Mucosa of stomach (tissue), 1 donor: ENCODE measurements at regions not wholly inside any gene's neighbourhood (a gene's known extent, or its start where the extent isn't known, plus 50 kb on each side); places are given as distances from the start of the nearest gene placed in this dataset.
"Not testable (repeated sequence)": the region's sequence is repeated elsewhere in the genome, so short reads cannot be mapped to it uniquely, and the experiment has no call there.

ENCODE experiments used
- H3K27me3 ChIP-seq: one replicate; pipeline ENCODE4 v1.7.0; 2013; ENCODE audit warnings: mild to moderate bottlenecking, low read length; ENCODE audit not compliant: control insufficient read depth, insufficient read depth
- H3K36me3 ChIP-seq: one replicate; pipeline ENCODE4 v1.7.0; 2013; ENCODE audit warnings: low read length; ENCODE audit not compliant: control insufficient read depth, insufficient read depth
- H3K4me1 ChIP-seq: one replicate; pipeline ENCODE4 v1.7.0; 2013; ENCODE audit warnings: mild to moderate bottlenecking, low read length; ENCODE audit not compliant: control insufficient read depth, insufficient read depth
- H3K4me3 ChIP-seq: one replicate; pipeline ENCODE4 v1.7.0; 2013; ENCODE audit warnings: low read length
- H3K9ac ChIP-seq: one replicate; pipeline ENCODE4 v1.7.0; 2013; ENCODE audit warnings: mild to moderate bottlenecking, low read length, moderate library complexity
- H3K9me3 ChIP-seq: one replicate; pipeline ENCODE4 v1.7.0; 2013; ENCODE audit warnings: mild to moderate bottlenecking, low read length, moderate library complexity; ENCODE audit not compliant: control insufficient read depth
- donor health status: Pancreatic carcinoma.

DNA sequence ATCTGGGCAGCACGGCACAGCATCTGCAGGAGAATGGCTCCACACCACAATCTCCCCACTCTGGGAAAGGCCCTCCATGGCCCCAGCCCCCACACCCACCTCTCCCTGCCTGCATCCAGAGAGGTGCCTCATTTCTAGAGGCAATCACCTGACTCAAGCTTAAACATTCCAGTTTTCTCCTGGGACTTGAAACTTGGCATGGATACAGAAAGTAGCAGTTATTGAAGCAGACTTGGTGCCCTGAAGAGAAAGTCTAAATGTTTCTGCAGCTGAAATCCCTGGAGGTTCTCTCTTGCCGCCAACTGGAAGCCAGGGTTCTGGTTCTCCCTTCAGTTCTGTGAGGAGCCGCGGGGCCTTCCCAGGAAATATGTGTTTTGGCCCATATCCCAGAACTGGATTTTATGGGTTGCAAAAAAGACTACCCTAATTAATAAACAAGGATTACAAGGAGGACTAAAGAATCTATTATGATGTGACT, 122.8 kb downstream of the SKIDA1 start:
- H3K27me3 ChIP-seq, result no peaks in the 10 kb centered on the region
- H3K9ac ChIP-seq, result no peak overlapping the region
- H3K36me3 ChIP-seq, result no peaks in the 10 kb centered on the region
- no peaks in the 10 kb centered on the region for H3K4me1 ChIP-seq
- no peak overlapping the region for H3K4me3 ChIP-seq
- H3K9me3 ChIP-seq, result no peaks in the 10 kb centered on the region

DNA sequence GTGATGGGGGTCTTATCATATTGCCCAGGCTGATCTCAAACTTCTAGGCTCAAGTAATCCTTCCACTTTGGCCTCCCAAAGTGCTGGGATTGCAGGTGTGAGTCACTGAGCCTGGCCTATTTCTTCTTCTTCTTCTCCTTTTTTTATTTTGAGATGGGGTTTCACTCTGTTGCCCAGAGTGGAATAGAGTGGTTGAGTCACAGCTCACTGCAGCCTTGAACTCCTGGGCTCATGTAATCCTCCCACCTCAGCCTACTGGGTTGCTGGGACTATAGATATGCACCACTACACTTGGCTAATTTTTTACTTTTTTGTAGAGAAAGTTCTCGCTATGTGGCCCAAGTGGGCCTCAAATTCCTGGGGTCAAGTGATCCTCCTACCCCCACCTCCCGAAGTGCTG, 124.3 kb downstream of the SKIDA1 start:
- Histone ChIP-seq H3K9me3 (no peaks in the 10 kb centered on the region), H3K36me3 (no peaks in the 10 kb centered on the region), H3K9ac (no peak overlapping the region), H3K4me3 (no peak overlapping the region), H3K27me3 (no peaks in the 10 kb centered on the region), H3K4me1 (no peaks in the 10 kb centered on the region)

DNA sequence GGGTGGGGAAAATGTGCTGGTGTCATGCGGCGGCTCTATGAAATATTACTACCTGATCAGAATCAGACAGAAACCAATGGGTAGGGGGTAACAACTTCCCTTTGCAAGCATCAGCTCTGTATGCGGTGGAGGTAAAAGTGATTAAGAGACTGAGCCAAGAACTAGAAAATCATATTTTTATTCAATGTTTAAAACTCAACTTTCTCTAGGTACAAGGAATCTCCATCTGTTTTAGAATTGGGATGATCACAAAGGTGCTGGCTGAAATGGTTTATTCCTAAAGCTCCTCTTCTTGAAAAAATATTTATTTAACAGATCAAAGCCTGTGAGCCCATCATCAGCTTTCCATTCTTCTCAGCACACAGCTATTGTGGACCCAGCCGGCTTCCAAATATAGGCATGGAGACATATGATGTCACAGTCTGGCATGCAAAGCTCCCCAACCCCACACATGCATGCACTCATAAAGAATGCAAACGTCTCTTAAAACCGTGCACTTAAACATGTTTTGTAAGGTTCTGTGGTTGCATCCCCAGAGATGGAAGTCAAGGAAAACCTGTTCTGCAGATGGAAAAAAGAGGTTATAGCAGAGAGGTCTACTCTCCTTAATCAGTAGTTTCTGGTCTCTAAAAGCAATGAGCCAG, 126.0 kb downstream of the SKIDA1 start:
- H3K9me3 ChIP-seq, result no peaks in the 10 kb centered on the region
- no peaks in the 10 kb centered on the region for H3K27me3 ChIP-seq
- H3K9ac ChIP-seq, result no peak overlapping the region
- H3K4me1 ChIP-seq, result no peaks in the 10 kb centered on the region
- no peak overlapping the region for H3K4me3 ChIP-seq
- H3K36me3 ChIP-seq, result no peaks in the 10 kb centered on the region

DNA sequence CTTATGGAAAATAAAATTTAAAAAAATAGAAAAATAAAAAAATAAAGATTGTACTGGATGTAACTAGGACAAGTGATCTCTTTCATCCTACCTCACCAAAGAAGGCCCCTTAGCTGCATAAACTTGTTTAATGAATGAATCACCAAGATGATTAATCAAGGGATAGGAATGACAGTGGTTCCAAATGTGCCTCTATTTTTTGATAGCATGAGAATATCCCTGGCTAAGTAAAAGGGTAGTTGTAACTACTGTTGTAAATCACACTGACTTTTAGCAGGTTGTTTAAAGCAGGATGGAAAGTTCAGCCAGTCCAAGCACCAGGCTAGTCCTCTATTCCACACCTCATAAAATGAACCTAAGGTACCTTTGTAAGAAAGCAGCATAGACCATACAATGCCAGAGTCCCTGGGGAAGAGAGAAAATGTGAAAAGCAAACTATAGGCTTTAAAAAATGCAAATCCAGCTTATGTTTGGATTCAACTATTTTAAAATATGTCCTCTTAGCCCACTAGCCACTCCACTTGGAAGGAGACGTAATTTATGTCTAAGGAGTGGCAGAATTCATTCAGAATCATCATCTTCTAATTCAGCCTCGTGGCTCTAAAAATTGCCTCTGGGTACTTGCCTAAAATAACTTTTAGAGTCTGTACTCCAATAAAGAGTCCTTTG, 126.8 kb downstream of the SKIDA1 start:
- H3K4me3 ChIP-seq, result no peak overlapping the region
- H3K9ac ChIP-seq, result no peak overlapping the region
- H3K27me3 ChIP-seq, result no peaks in the 10 kb centered on the region
- no peaks in the 10 kb centered on the region for H3K9me3 ChIP-seq
- no peaks in the 10 kb centered on the region for H3K36me3 ChIP-seq
- H3K4me1 ChIP-seq, result no peaks in the 10 kb centered on the region

DNA sequence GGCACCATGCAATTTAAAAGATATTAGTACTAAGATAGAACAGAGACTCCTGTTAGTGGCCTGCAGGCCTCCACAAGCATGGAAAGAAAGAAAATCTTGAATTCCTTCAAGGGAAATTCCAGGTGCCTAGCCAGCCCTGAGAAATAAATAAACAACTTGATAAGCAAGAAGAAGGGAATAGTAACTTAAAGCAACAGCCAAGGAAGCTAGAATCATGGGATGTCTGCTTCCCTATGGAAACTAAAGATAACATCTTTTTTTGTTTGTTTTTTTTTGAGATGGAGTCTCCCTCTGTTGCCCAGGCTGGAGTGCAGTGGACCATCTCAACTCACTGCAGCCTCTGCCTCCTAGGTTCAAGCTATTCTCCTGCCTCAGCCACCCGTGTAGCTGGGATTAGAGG, 128.6 kb downstream of the SKIDA1 start:
- no peak overlapping the region for H3K4me3 ChIP-seq
- no peaks in the 10 kb centered on the region for H3K4me1 ChIP-seq
- no peak overlapping the region for H3K9ac ChIP-seq
- H3K9me3 ChIP-seq, result no peaks in the 10 kb centered on the region
- H3K27me3 ChIP-seq, result no peaks in the 10 kb centered on the region
- H3K36me3 ChIP-seq, result no peaks in the 10 kb centered on the region

DNA sequence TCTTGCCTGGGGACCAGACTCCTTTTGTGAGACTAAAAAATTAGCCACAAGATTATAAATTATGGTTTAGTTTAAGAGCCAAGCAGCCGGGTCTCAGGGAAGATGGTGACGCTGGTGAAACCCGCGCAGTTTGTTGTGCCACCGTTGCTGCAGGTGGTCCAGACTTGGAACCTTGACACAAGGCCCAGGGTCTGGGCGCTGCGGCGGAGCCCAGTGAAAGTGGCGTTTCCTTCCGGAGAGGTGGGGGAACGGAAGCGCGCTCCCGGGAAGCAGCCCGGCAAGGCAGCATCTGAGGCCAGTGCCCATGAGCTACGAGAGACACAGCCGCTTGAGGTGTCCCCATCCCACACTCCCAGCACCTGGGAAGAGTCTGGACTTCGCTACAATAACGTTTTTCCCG, 131.6 kb downstream of the SKIDA1 start:
- Histone ChIP-seq H3K4me1 (no peaks in the 10 kb centered on the region), H3K27me3 (no peaks in the 10 kb centered on the region), H3K9ac (no peak overlapping the region), H3K9me3 (no peaks in the 10 kb centered on the region), H3K36me3 (no peaks in the 10 kb centered on the region), H3K4me3 (no peak overlapping the region)

DNA sequence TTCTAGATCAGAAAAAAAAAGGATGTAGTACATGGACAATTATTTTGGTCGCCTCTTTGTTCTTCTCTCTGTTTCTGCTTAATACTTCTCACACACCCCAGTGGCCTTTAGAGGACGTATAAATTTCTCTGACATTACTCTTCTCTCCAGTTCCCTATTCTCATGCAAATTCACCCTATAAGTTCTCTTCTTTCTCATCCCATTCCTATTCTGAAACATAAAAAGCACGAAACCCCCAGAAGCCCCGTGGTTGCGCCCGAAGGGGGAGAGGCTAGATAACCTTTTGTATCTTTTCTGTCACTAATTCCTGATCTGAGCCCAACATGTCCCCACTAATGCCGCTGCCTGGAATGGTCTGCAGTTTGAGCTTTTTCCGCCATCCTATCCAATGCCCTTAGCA, 136.9 kb downstream of the SKIDA1 start:
- H3K27me3 ChIP-seq, result no peaks in the 10 kb centered on the region
- H3K9ac ChIP-seq, result no peak overlapping the region
- H3K4me1 ChIP-seq, result no peaks in the 10 kb centered on the region
- no peaks in the 10 kb centered on the region for H3K36me3 ChIP-seq
- H3K9me3 ChIP-seq, result no peaks in the 10 kb centered on the region
- no peak overlapping the region for H3K4me3 ChIP-seq

DNA sequence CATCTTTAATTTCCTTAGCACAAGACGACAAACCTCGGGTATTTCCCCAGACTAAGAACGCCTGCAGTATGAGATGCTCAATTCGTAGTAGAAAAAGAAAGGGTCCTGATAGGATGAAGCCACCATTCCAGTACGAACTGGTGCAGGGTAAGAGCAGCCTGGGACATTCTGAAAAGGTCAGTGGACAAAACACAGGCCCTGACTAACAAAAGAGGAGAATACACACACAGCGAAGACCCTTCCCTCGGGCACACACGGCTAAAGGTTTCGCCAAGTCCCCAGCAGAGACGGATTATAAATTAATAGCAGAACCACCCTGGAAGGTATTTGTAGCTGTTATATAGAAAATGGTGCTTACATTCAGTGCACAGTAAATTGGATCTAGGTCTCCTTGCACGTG, 137.6 kb downstream of the SKIDA1 start:
- Histone ChIP-seq H3K36me3 (no peaks in the 10 kb centered on the region), H3K9me3 (no peaks in the 10 kb centered on the region), H3K9ac (no peak overlapping the region), H3K4me1 (no peaks in the 10 kb centered on the region), H3K4me3 (no peak overlapping the region), H3K27me3 (no peaks in the 10 kb centered on the region)

DNA sequence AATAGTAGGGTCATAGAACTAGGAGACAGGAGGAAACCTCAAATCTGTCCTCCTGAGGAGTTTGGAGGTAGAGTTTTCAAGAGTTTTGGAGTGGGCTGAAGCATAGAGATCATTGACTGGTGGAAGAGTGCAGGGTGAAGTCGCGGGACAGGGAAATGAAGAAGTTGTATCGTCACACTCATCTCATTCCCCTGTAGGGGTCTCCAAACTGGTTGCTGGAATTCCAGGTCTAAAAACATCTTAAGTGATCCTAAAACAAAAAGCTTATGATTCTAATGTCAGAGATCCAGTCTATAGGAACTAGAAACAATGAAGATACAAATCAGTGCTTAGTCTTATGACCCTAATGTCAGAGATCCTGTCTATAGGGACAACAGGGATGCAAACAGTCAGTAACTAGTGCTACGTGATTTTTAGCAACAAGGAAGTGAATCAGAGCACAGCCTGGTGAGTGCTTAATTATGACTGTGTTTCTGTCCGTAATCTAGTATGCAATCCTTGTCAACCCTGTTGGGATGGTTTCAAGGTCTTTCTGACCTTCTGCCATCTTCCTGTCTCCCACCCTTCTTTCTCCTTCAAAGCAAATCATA, 139.4 kb downstream of the SKIDA1 start:
- no peaks in the 10 kb centered on the region for H3K36me3 ChIP-seq
- no peaks in the 10 kb centered on the region for H3K4me1 ChIP-seq
- no peak overlapping the region for H3K9ac ChIP-seq
- H3K9me3 ChIP-seq, result no peaks in the 10 kb centered on the region
- H3K27me3 ChIP-seq, result no peaks in the 10 kb centered on the region
- H3K4me3 ChIP-seq, result no peak overlapping the region

DNA sequence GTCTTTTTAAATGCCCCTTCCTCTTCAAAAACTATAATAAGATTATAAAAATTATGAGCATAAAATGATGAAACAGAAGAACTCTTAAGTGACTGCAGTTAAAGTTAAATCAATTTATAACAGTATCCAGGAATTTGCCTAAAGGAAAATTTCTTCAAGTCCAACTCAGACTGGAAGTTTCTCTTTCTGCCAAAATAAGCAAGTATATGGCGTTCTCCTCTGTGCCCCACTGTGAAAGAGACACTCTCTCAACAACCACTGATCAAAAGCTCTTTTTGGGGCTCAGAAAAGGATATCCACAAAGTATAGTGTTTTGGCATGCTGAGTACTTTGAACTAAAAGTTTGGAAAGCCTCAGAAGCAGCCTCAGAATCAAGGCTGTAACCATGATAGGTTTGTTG, 139.9 kb downstream of the SKIDA1 start:
- Histone ChIP-seq H3K4me3 (no peak overlapping the region), H3K4me1 (no peaks in the 10 kb centered on the region), H3K27me3 (no peaks in the 10 kb centered on the region), H3K9ac (no peak overlapping the region), H3K9me3 (no peaks in the 10 kb centered on the region), H3K36me3 (no peaks in the 10 kb centered on the region)

DNA sequence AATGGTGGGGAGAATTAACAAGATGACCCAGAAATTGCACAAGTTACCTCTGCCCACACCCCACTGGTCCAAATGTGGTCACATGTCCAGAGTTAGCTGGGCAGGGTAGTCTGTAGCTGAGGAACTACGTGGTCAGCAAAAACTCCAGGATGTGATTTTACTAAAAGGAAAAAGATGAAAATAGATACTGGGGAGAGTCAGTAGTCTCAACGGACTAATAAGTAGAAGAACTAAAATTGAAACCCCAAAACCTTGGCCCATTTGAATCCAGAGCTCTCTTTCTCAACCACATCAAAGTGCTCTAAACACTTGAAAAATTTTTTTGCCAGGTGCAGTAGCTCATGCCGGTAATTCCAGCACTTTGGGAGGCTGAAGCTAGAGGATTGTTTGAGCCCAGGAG, 146.3 kb downstream of the SKIDA1 start:
- Histone ChIP-seq H3K4me3 (no peak overlapping the region), H3K36me3 (no peaks in the 10 kb centered on the region), H3K27me3 (no peaks in the 10 kb centered on the region), H3K4me1 (no peaks in the 10 kb centered on the region), H3K9me3 (no peaks in the 10 kb centered on the region), H3K9ac (no peak overlapping the region)

DNA sequence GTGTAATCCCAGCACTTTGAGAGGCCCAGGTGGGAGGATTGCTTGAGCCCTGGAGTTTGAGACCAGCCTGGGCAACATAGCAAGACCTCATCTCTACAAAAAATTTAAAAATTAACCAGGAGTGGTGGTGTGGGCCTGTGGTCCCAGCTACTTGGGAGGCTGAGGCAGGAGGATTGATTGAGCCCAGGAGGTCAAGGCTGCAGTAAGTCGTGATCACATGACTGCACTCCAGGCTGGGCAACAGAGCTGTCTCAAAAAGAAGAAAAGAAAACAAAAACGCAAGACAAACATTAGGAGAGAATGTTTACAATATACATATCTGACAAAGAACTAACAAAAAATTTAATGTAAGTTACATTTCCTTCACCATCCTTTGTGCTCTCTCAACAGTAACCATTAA, 150.2 kb downstream of the SKIDA1 start:
- H3K36me3 ChIP-seq, H3K9me3 ChIP-seq, H3K4me3 ChIP-seq, H3K9ac ChIP-seq, H3K4me1 ChIP-seq, H3K27me3 ChIP-seq: not testable (repeated sequence)
